Type B pancreatic cell (in vitro differentiated cells): ENCODE measurements at regions not wholly inside any gene's neighbourhood (a gene's known extent, or its start where the extent isn't known, plus 50 kb on each side); places are given as distances from the start of the nearest gene placed in this dataset.

ENCODE experiments used
- DNase-seq: peaks from one replicate; pipeline ENCODE4 v3.0.0; 2021; ENCODE audit warnings: mixed read lengths; ENCODE audit not compliant: unreplicated experiment; ENCODE audit errors: extremely low spot score
- H3K27ac Mint-ChIP-seq: 2 replicates; pipeline ENCODE4 v1.8.0; 2021; ENCODE audit warnings: mild to moderate bottlenecking, mixed read lengths
- H3K27me3 Mint-ChIP-seq: 2 replicates; pipeline ENCODE4 v1.8.0; 2021; ENCODE audit warnings: mixed read lengths
- H3K36me3 Mint-ChIP-seq: 2 replicates; pipeline ENCODE4 v1.8.0; 2021; ENCODE audit warnings: mixed read lengths
- H3K4me1 Mint-ChIP-seq: one replicate; pipeline ENCODE4 v1.8.0; 2021; ENCODE audit warnings: mixed read lengths; ENCODE audit not compliant: unreplicated experiment
- H3K4me3 Mint-ChIP-seq: 2 replicates; pipeline ENCODE4 v1.8.0; 2021; ENCODE audit warnings: mild to moderate bottlenecking, mixed read lengths
- H3K9me3 Mint-ChIP-seq: 2 replicates; pipeline ENCODE4 v1.8.0; 2021; ENCODE audit warnings: mixed read lengths
- TF ChIP-seq, protein P1 (sequence below): fragments of 200-600 bp; sonication (generic); conservative IDR thresholded peaks from 2 replicates; pipeline ENCODE4 v1.5.0; 2021; ENCODE audit warnings: antibody characterized with exemption, mild to moderate bottlenecking

DNA sequence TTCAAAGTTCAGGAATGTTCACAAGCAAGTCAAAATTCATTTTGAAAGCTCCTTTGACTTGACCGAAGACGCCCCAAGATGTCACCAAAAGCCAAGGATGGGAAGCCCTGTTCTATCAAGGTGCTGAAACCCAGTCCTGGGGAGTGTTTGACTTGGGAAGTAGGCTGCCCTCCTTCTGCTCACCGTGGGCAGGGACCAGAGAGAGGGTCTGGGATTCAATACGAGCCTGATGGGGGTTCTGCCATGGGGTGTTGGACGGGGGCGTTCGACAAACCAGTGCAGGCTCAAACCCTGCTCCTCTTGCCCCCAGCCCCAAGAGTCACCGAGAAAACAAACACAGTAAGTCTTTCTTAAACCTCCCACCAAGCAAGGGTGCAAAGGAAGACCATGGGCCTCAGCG lies 150.1 kb upstream of the DIO3 start:
- peaks cover 24% of the 10 kb centered on the region for H3K4me1 Mint-ChIP-seq
- H3K4me3 Mint-ChIP-seq = no peak overlapping the region
- H3K27ac Mint-ChIP-seq = no peak overlapping the region
- DNase-seq = no peak
- no peaks in the 10 kb centered on the region for H3K9me3 Mint-ChIP-seq
- no peaks in the 10 kb centered on the region for H3K36me3 Mint-ChIP-seq
- TF ChIP-seq, protein P1, sequence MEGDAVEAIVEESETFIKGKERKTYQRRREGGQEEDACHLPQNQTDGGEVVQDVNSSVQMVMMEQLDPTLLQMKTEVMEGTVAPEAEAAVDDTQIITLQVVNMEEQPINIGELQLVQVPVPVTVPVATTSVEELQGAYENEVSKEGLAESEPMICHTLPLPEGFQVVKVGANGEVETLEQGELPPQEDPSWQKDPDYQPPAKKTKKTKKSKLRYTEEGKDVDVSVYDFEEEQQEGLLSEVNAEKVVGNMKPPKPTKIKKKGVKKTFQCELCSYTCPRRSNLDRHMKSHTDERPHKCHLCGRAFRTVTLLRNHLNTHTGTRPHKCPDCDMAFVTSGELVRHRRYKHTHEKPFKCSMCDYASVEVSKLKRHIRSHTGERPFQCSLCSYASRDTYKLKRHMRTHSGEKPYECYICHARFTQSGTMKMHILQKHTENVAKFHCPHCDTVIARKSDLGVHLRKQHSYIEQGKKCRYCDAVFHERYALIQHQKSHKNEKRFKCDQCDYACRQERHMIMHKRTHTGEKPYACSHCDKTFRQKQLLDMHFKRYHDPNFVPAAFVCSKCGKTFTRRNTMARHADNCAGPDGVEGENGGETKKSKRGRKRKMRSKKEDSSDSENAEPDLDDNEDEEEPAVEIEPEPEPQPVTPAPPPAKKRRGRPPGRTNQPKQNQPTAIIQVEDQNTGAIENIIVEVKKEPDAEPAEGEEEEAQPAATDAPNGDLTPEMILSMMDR = no peak
- no peaks in the 10 kb centered on the region for H3K27me3 Mint-ChIP-seq

DNA sequence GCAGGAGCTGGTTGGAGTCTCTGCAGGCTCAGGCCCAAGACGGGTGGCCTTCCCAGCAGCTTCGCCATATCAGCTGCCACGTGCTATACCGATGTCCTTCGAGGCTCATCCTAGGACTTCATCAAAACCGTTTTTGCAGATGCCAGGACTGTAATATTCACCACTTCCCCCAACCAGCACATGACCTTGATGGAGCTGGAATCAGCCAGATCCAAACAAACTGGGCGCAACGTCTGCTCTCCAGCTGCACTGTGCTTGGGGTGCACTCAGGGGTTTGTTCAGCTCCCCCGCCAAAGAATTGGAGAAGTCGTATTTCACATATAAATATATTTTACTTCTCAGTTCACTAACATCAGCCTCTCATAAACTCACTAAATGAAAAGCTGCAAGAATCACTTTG lies 149.5 kb upstream of the DIO3 start:
- TF ChIP-seq, protein P1 = no peak
- Mint-ChIP-seq H3K27me3 (no peaks in the 10 kb centered on the region), H3K36me3 (no peaks in the 10 kb centered on the region), H3K27ac (no peak overlapping the region), H3K4me1 (peaks cover 24% of the 10 kb centered on the region), H3K4me3 (no peak overlapping the region), H3K9me3 (no peaks in the 10 kb centered on the region)
- no peak for DNase-seq

DNA sequence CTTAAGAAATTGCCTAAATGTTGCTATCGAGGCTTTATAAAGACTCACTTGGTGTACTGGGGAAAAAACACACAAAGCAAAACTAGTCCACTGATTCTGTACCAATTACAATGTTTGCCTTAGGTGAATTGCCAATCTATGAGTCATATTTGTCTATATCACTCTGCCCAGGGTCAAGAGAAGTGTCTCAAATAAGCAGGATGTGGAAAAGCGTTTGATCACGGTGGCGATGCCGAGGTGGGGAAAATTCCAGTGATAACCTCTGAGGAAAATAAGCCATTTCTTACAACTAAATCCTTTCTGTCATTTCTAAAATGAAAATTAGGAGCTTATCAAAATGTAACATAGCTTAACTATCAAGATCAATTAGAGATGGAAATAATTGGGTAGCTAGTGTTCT lies 148.6 kb upstream of the DIO3 start:
- TF ChIP-seq, protein P1 = no peak
- no peak for DNase-seq
- Mint-ChIP-seq H3K27me3 (no peaks in the 10 kb centered on the region), H3K9me3 (peaks cover 2% of the 10 kb centered on the region), H3K36me3 (no peaks in the 10 kb centered on the region), H3K4me3 (no peak overlapping the region), H3K27ac (no peak overlapping the region), H3K4me1 (peaks cover 24% of the 10 kb centered on the region)

DNA sequence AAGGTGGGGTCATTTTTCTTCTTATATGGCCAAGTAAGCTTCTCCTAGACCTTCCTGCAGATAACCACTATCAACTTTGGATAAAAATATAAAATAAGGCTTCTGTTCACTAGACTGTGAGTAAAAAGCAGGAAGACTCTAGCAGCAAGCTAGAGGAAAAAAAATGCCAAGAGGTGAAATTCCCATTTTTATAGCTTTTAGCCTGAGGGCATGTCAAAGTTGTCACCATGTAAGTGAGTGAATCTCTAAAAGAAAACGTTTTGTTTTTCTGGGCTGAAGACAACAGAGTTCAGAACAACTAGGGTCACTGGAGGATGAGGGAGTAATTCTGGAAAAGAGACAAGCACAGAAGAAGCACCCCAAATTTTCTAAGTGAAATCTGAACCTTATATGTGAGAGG lies 143.9 kb upstream of the DIO3 start:
- H3K4me3 Mint-ChIP-seq = no peak overlapping the region
- H3K27ac Mint-ChIP-seq = no peak overlapping the region
- DNase-seq = no peak
- TF ChIP-seq, protein P1 = no peak
- H3K36me3 Mint-ChIP-seq = no peaks in the 10 kb centered on the region
- no peaks in the 10 kb centered on the region for H3K27me3 Mint-ChIP-seq
- H3K4me1 Mint-ChIP-seq = peaks cover 2% of the 10 kb centered on the region
- peaks cover 15% of the 10 kb centered on the region for H3K9me3 Mint-ChIP-seq

GRCh38 chr14:101418601-101419000 lies 142.7 kb upstream of the DIO3 start:
- peaks cover 15% of the 10 kb centered on the region for H3K9me3 Mint-ChIP-seq
- H3K27me3 Mint-ChIP-seq = peaks cover 5% of the 10 kb centered on the region
- H3K27ac Mint-ChIP-seq = no peak overlapping the region
- H3K36me3 Mint-ChIP-seq = no peaks in the 10 kb centered on the region
- no peaks in the 10 kb centered on the region for H3K4me1 Mint-ChIP-seq
- TF ChIP-seq, protein P1 = no peak
- H3K4me3 Mint-ChIP-seq = no peak overlapping the region
- no peak for DNase-seq

DNA sequence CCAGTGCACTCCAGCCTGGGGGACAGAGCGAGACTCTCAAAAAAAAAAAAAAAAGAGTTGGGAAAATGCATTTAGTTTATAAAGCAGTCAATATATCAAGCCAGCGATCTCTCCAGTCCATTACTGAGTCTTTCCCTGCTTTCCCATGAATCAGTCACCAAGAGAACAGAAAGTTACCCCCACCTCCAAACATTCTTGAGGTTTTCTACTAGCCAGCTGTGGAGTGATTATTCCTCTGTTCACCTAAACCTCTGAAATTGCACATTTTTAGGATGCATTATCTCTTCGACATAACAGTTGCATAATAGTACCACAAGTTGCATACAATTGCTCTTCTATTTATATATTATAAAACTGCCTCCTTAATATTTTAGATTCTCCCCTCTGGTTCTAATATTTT lies 134.8 kb upstream of the DIO3 start:
- Mint-ChIP-seq H3K36me3 (no peaks in the 10 kb centered on the region), H3K4me3 (no peak overlapping the region), H3K27me3 (peaks cover 15% of the 10 kb centered on the region), H3K27ac (no peak overlapping the region), H3K9me3 (peaks cover 11% of the 10 kb centered on the region), H3K4me1 (no peaks in the 10 kb centered on the region)
- no peak for DNase-seq
- TF ChIP-seq, protein P1 = no peak
